ENCODE measurements at regions not wholly inside any gene's neighbourhood (a gene's known extent, or its start where the extent isn't known, plus 50 kb on each side); places are given as distances from the start of the nearest gene placed in this dataset.

GRCh38 chr13:107568181-107568580 lies 647.2 kb downstream of the LIG4 start:
- Histone ChIP-seq H3K4me3 (IDR thresholded peaks at IDR 0.05; ENCODE audit: insufficient read depth, low read depth, low read length) (no peak overlapping the region), H3K4me1 (ENCODE audit: low read depth, poor library complexity, severe bottlenecking) (no peaks in the 10 kb centered on the region), H3K79me2 (ENCODE audit: insufficient read depth, low read depth) (no peaks in the 10 kb centered on the region), H3K27ac (no peak overlapping the region), H3K36me3 (ENCODE audit: insufficient read depth) (no peaks in the 10 kb centered on the region), H2AFZ (ENCODE audit: low read depth) (no peak overlapping the region), H3K27me3 (ENCODE audit: insufficient read depth, low read depth) (no peaks in the 10 kb centered on the region), H3K4me2 (no peak overlapping the region), H4K20me1 (ENCODE audit: insufficient read depth) (no peaks in the 10 kb centered on the region), H3K9ac (no peak overlapping the region)
- TF ChIP-seq CTCF (conservative IDR thresholded peaks at IDR 0.05; ENCODE audit: low read depth, low read length) = no peak

GRCh38 chr13:107563099-107563925 lies 652.0 kb downstream of the LIG4 start:
- Histone ChIP-seq H3K9ac (no peak overlapping the region), H2AFZ (ENCODE audit: low read depth) (no peak overlapping the region), H3K4me1 (ENCODE audit: low read depth, poor library complexity, severe bottlenecking) (no peaks in the 10 kb centered on the region), H4K20me1 (ENCODE audit: insufficient read depth) (no peaks in the 10 kb centered on the region), H3K4me2 (no peak overlapping the region), H3K27me3 (ENCODE audit: insufficient read depth, low read depth) (no peaks in the 10 kb centered on the region), H3K27ac (no peak overlapping the region), H3K36me3 (ENCODE audit: insufficient read depth) (no peaks in the 10 kb centered on the region), H3K4me3 (IDR thresholded peaks at IDR 0.05; ENCODE audit: insufficient read depth, low read depth, low read length) (no peak overlapping the region), H3K79me2 (ENCODE audit: insufficient read depth, low read depth) (no peaks in the 10 kb centered on the region)
- TF ChIP-seq CTCF (conservative IDR thresholded peaks at IDR 0.05; ENCODE audit: low read depth, low read length) = no peak

DNA sequence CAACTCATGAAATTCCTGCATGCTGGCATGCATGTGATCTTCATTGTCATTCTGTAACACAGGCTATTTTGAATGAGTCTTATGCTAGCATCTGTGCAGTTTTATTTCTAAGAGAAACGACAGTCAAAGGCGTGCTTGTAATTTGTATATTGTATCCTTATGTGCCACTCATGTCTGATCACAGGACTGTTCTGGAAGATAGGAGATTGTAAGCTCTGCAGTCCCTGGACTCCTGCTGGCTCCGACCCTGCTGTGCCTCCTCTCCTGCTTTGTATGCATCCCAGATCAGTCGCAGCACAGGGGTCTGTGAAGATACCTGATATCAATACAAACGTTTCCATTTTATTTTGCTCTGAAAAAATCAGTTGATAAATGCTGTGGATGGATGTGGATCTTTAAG lies 653.1 kb downstream of the LIG4 start:
- Histone ChIP-seq H3K79me2 (ENCODE audit: insufficient read depth, low read depth) (no peaks in the 10 kb centered on the region), H3K27ac (no peak overlapping the region), H4K20me1 (ENCODE audit: insufficient read depth) (no peaks in the 10 kb centered on the region), H3K9ac (no peak overlapping the region), H3K4me1 (ENCODE audit: low read depth, poor library complexity, severe bottlenecking) (no peaks in the 10 kb centered on the region), H2AFZ (ENCODE audit: low read depth) (no peak overlapping the region), H3K36me3 (ENCODE audit: insufficient read depth) (no peaks in the 10 kb centered on the region), H3K4me3 (IDR thresholded peaks at IDR 0.05; ENCODE audit: insufficient read depth, low read depth, low read length) (no peak overlapping the region), H3K27me3 (ENCODE audit: insufficient read depth, low read depth) (no peaks in the 10 kb centered on the region), H3K4me2 (no peak overlapping the region)
- no peak for TF ChIP-seq CTCF (conservative IDR thresholded peaks at IDR 0.05; ENCODE audit: low read depth, low read length)

GRCh38 chr13:107554460-107554859 lies 660.9 kb downstream of the LIG4 start:
- no peaks in the 10 kb centered on the region for H3K4me1 ChIP-seq (ENCODE audit: low read depth, poor library complexity, severe bottlenecking)
- H2AFZ ChIP-seq (ENCODE audit: low read depth) = no peak overlapping the region
- no peaks in the 10 kb centered on the region for H3K36me3 ChIP-seq (ENCODE audit: insufficient read depth)
- H4K20me1 ChIP-seq (ENCODE audit: insufficient read depth) = no peaks in the 10 kb centered on the region
- no peak overlapping the region for H3K4me3 ChIP-seq (IDR thresholded peaks at IDR 0.05; ENCODE audit: insufficient read depth, low read depth, low read length)
- no peak overlapping the region for H3K4me2 ChIP-seq
- H3K79me2 ChIP-seq (ENCODE audit: insufficient read depth, low read depth) = no peaks in the 10 kb centered on the region
- H3K9ac ChIP-seq = no peak overlapping the region
- no peak overlapping the region for H3K27ac ChIP-seq
- no peak for TF ChIP-seq CTCF (conservative IDR thresholded peaks at IDR 0.05; ENCODE audit: low read depth, low read length)
- H3K27me3 ChIP-seq (ENCODE audit: insufficient read depth, low read depth) = no peaks in the 10 kb centered on the region

Measured in KMS-11 (cell line).